GM19467 (cell line): ENCODE measurements at regions not wholly inside any gene's neighbourhood (a gene's known extent, or its start where the extent isn't known, plus 50 kb on each side); places are given as distances from the start of the nearest gene placed in this dataset.
"Not testable (repeated sequence)": the region's sequence is repeated elsewhere in the genome, so short reads cannot be mapped to it uniquely, and the experiment has no call there.

Experiments
- ATAC-seq: cut with Tn5 transposase; IDR thresholded peaks from one replicate; pipeline ENCODE4 v1.9.1; 2021; ENCODE audit warnings: mild to moderate bottlenecking, moderate library complexity; ENCODE audit not compliant: unreplicated experiment

DNA sequence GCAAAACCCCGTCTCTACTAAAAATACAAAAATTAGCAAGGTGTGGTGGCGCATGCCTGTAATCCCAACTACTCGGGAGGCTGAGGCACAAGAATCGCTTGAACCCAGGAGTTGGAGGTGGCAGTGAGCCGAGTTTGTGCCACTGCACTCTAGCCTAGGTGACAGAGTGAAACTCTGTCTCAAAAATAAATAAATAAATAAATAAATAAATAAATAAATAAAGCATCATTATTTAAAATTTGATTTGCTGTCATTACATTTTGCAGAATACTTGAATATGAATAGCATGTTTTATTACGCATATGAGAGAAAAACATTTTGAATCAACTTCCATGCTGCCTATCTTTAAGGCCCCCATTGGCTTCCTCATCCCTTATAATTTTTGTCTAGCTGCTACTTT is 53.4 kb upstream of the MED14 start:
- not testable (repeated sequence) for ATAC-seq

DNA sequence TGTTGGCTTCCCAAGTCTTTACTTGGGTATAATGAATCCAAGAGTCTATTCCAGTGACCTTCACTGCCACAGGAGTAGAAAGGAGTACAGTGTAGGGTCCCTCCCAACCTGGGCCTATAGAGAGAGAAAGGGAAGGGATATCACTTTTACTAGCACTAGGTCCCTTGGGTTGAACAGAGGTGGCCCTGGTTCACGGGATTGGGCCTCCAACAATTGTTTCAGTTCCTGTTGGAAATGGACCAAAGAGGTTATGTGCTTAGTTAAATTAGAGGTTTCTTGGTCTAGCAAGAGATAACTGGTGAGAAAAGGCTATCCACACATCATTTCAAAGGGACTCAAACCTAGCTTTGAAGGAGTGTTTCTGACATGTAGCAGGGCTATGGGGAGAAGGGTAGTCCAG is 57.1 kb upstream of the MED14 start:
- no peak for ATAC-seq

DNA sequence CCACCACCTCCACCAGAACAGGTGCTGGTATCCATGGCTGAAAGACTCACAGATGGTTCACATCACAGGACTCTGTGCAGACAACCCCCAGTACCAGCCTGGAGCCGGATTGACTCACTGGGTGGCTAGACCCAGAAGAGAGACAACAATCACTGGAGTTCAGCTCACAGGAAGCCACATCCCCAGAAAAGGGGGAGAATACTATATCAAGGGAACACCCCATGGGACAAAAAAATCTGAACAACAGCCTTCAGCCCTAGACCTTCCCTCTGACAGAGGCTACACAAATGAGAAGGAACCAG is 59.4 kb upstream of the MED14 start:
- ATAC-seq, result not testable (repeated sequence)

DNA sequence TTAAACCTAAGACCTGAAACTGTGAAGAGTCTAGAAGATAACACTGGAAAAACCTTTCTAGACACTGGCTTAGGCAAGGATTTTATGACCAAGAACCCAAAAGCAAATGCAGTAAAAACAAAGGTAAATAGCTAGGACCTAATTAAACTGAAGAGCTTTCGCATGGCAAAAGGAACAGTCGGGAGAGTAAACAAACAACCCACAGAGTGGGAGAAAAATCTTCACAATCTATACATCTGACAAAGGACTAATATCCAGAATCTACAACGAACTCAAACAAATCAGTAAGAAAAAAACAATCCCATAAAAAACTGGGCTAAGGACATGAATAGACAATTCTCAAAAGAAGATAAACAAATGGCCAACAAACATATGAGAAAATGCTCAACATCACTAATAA is 64.4 kb upstream of the MED14 start:
- not testable (repeated sequence) for ATAC-seq

DNA sequence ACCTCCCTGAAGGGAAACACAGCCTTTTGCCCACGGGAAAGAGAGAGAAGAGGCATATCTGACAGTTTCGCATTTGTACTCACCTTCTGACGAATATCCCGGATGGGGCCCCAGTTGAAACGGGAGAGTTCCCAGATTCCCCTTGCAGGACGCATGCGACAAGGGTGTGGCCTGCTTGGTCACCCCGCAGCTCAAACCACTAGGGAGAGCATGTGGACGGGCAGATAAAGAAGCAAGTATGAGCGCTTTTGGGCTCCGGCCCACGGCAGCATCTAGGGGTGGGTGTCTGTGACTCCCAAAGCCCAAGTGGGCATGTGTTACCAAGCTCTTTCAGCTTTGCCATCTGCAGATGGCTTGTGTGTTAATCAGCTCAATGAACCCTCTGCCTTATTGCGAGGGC is 70.1 kb upstream of the MED14 start:
- no peak for ATAC-seq

DNA sequence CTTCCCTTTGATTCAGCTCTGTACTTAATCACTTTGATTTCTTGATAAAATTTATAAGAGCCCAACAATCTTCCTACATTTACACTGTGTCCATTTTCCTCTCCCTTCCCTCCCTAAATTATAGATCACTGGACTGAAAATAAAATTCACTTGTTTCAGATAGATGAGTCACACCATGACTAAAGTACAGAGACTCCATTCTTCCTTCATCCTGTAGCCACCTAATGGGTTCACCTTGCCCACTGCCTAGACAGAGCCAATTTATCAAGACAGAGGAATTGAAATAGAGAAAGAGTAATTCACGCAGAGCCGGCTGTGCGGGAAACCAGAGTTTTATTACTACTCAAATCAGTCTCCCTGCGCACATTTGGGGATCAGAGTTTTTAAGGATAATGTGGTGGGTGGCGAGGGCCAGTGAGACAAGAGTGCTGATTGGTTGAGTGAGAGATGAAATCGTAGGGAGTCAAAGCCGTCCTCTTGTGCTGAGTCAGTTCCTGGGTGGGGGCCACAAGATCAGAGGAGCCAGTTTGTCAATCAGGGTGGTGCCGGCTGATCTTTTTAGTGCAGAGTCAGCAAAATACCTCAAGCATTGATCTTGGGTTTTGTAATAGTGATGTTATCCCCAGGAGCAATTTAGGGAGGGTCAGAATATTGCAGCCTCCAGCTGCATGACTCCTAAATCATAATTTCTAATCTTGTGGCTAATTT is 71.3 kb upstream of the MED14 start:
- ATAC-seq, result no peak

DNA sequence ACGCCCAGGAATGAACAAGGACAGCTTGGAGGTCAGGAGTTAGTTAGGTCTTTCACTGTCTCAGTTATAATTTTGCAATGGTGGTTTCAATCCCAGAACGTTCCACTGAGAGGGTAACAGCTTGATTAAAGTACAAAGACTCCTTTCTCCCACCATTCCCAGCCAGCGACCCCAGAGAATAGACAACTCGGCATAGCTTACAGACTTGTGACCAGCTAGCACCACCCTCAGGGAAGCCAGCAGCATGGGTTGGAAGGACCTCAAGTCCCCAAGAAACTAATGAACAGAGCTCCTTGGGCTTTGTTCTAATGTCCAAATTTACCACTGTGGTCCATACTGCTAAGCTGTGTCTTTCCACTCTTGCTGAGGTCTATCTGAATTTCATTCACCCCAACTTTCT is 72.0 kb upstream of the MED14 start:
- ATAC-seq, result no peak

DNA sequence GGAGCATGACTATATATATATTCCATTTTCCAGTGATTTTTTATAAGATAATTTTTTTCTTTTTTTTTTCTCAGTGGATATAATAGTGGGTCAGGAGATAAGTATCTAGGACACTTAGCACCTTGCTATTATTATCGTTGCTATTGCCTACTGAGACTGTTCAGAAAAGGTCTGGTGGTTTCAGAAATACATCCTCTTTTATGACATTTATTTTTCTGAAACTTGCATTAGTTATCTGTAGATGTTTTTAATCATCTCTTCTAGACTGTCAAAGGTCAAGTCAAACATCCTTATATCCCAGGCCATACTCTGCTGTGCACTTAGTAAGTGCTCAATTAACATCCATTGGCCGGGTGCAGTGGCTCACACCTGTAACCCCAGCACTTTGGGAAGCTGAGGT is 72.9 kb upstream of the MED14 start:
- ATAC-seq, result no peak

DNA sequence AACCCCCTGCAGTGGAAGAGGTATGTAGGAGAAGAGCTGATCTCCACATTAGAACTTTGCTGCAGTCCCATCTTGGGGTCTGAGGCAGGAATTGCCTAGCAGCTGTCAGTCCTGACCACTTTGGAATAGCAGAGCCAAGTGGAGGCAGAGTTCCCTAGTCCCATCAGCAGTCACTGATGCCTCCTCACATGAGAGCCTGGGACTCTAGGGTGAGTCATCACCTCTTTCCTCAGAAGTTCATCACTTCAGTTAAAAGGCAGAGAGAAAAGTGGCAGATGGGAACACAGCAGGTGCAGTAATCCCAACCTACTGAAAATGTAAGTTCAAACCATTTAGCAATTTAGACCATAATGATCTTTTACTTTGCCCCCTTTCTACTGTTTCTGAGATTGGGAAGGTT is 73.9 kb upstream of the MED14 start:
- ATAC-seq, result no peak

DNA sequence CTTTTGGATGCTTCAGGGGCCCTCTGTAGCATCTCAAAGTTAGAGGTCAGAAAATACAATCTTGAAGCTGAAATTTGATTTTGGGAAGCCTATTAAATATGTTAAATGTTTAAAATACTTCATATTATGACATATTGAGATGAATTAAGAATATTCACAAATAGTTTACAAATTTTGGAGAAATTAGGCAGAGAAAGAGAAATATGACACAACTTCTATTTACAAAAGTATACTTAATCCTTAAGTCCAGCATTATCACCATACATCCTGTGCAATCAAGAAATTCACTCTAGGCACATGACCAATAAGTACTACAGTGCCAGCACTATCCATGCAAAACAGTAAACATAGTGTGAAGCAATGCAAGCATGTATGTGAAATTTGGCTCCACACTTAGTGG is 79.7 kb upstream of the MED14 start:
- ATAC-seq, result not testable (repeated sequence)

DNA sequence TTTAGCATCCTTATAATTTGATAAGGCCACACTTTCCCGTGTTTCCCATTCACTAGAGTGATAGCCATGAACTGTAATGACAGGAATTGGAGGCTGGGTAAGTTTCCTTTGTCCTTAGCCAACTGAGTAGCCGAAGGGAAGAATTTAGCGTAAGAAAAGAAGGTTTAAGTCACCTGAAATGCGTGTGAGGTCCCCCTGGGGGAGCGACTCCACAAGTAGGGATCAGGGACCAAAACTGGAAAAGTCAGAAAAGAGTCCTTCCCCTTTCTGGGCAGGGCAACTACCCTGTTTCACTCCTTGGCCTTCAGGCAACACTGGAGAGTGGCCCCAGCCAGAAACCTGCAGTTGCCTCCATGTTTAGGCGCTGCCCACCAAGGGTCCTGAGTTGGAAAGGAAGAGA is 81.6 kb upstream of the MED14 start:
- no peak for ATAC-seq

DNA sequence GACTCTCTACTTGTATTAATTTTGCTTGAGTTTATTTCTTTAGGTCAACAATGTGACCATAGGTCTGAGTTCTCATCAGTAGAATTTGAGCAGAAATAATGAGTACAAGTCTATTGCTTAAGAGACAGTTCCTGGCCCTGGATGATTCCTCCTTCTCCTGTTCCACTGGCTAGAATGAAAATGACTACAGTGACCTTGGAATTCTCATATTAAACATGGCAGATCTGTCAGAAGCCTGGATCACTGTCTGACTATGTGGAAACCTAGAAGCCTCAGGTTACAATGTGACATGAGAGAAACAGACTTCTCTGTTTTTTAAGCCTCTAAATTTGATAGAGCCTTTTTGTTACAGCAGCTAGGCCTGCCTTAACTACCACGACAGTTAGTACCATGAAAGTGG is 82.9 kb upstream of the MED14 start:
- ATAC-seq, result no peak

DNA sequence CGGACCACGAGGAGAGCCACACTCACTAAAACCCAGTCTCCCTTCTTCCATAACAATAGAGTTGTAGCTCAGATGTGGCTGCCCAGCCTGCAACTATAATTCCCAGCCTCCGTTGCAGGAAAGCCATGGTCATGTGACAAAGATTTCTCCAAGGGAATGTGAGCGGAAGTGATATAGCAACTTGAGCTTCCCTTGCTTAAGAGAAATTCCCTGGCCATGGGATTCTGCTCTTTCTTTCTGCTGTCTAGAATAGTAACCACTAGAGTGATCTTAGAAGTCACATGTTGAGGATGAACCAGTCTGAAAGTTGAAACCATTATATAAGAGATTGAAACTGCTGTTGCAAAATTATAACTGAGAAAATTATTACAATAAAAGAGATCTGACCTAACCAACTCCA is 86.4 kb upstream of the MED14 start:
- no peak for ATAC-seq

DNA sequence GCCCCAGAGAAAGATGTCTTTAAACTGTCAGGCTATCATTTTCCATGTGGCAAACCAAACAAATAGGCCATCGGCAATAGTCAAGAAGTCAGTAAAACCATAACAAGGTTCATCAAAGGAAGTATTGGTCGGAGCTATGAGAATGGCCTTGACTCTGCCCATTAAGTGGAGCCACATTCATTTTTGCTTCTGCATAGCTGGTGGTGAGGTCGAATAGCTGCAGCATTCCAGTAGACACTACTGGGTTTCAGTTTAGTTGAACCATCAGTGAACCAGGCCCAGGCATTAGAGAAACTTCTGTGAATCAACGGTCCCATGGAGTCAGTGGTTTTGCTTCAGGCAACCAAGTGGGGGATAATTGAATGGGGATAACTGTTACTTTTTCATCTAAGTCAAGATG is 92.0 kb upstream of the MED14 start:
- no peak for ATAC-seq

DNA sequence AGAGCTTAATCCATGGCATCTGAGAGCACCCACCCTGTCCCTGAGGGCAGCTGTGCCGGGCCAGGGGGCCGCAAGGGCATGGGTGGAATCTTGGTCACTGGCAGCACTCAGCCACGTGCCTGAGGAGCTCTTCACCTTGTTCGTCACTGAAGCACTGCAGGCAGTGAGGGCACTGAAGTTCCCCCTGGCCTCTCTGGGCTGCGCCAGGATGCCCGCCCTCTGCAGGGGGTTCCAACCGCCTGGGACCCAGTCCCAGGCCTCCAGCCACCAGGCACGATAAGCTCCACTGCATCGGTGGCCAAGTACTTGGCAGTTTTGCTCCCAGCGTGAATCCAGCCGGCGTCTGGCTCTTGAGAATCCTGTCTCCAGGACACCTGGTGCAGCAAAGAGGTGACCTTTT is 96.4 kb upstream of the MED14 start:
- no peak for ATAC-seq

DNA sequence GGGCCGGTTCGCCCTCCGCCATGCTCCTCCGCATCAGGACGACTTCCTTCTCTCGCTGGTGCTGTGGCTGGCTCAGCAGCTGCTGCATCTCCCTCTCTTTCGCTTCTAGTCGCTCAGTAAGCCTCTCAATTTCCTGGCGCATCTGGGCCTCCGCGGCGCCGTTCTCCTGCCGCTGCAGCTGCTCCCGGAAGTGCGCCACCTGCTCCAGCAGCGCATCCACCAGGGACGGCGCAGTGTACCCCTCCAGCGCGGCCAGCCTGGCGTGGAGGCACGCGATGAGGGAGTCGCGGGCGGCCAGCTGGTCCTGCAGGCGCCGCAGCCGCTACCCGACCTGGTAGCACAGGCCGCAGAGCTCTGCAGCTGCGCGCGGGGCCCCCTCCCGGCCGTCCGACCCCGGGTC is 97.4 kb upstream of the MED14 start:
- ATAC-seq, result no peak

DNA sequence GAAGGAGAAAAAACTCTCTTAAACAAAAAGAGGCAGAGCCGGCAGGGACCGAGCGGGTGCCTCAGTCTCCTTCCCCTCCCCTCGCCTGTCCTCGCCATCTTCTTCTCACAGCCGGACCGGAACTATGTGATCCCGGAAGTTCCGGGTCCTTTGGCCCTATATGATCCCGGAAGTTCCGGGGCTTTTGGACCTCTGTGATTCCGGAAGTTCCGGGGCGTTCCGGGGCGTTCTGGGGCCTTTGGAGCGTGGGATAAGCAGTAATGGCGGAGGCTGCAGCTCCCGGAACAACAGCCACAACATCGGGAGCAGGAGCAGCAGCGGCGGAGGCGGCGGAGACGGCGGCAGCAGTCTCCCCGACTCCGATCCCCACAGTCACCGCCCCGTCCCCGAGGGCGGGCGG is 98.9 kb upstream of the MED14 start:
- ATAC-seq, result no peak

DNA sequence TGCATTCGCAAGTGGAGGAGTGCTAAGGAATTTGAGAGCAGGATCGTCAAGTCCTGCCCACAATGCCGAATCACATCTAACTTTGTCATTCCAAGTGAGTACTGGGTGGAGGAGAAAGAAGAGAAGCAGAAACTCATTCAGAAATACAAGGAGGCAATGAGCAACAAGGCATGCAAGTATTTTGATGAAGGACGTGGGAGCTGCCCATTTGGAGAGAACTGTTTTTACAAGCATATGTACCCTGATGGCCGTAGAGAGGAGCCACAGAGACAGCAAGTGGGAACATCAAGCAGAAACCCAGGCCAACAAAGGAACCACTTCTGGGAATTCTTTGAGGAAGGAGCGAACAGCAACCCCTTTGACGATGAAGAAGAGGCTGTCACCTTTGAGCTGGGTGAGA is 100.2 kb upstream of the MED14 start:
- ATAC-seq, result no peak

DNA sequence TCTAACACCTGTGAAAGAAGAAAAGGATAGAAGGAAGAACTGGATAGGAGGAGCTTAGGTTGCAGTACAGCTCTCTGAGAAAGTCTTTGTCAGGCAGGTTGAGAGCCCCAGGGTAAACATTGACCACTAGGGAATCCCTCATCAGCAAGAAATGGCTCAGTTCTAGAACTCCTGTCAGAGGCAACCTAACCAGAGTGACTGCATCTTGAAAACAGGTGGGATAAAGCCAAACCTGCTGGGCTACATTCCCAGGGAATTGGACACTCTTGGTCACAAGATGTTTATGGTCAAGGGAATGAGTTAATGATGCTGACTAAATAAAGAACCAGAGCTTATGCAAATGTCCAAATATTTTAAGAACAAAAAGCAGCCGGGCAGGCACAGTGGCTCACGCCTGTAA is 108.3 kb upstream of the MED14 start:
- ATAC-seq, result no peak

DNA sequence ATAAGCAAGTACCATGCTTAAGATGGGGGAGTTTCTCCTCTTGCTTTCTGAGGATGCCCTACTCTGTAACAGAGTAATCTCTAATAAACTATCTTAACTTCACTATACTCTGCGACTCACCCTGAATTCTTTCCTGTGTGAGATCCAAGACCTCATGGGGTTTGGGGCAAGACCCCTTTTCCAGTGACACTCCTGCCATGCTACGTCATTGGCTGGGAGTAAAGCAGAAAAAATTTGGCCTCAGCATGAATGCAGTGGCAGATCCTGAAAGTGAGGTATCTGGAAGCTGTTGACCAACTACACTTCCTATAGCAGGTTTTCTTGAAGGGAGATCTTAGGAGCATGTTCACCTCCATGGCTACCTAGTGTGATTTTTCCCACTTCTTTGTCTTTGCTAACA is 109.1 kb upstream of the MED14 start:
- no peak for ATAC-seq

DNA sequence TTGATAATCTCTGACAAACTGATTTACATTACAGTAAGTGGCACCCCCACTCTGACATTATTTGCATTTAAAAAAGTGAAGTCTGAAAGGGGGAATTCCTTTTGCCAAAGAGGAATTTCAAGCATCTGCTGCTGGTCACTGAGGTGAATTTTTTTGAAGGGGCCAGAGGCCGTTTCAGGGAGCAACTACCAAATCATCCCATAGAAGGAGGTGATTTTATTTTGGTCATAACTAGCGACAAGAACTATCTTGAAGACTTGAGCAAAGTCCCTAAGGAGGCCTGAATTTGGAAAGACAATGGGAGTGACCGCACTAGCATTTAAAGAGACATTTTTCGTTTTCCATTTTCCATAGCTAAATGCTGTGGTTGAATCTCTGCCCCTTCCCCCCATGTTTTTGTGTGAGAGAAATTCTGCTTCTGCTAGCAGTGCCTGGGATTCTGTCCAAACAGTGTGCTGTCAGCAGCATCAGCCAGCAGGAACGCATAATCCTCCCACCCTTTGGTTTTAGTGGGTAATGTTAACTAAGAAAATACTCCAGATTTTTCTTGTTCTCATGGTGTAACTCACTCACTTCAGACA is 110.1 kb upstream of the MED14 start:
- no peak for ATAC-seq

DNA sequence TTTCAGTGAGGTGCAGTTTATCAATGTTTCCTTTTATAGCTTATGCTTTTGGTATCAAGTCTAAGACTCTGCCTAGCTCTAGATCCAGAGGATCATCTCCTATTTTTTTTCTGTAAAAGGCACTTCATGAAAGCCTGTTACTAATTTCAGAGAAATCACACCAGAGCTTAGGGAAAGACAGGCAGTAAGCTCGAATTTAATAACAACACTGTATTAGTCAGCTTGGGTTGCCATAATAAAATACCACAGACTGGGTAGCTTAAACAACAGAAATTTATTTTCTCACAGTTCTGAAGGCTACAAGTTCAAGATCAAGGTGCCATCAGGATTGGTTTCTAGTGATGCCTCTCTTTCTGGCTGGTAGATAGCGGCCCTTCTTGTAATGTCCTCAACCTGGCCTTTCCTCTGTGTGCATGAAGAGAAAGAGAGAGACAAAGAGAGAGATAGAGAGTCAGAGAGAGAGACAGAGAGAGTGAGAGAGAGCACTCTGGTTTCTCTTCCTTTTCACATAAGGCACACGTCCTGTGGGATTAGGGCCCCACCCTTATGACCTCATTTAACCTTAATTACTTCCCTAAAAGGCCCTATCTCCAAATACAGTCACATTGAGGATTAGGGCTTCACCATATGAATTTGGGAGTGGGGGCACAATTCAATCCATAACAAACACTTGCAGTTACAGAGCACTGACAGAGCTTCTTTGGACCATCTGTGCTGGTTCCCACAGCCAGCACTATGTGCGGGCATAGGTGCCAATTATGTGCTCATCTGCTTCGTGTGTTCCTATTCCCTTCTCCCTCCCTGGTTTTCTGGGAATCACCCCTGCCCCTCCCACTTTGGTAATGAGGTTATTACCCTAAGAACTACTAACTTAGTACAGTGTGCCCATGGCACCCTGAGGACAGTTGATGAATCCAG is 114.8 kb upstream of the MED14 start:
- ATAC-seq, result no peak
